Liver (tissue), 3 donors: ENCODE measurements at regions not wholly inside any gene's neighbourhood (a gene's known extent, or its start where the extent isn't known, plus 50 kb on each side); places are given as distances from the start of the nearest gene placed in this dataset.

Source experiments
- GABPA ChIP-seq, 2 donors: IDR thresholded peaks in 1 of 2; conservative IDR thresholded peaks in 1 of 2; 2 replicates each; pipeline ENCODE4 v1.6.1; 2016; ENCODE audit warnings: antibody characterized with exemption in 2 of 2, mild to moderate bottlenecking in 1 of 2, moderate library complexity in 1 of 2
- JUND ChIP-seq, 2 donors: IDR thresholded peaks; 2 replicates each; pipeline ENCODE4 v1.6.1; 2016; ENCODE audit warnings: antibody characterized with exemption in 2 of 2
- RAD21 ChIP-seq, 2 donors: IDR thresholded peaks; 2 replicates each; pipeline ENCODE4 v1.6.1; 2016; ENCODE audit warnings: antibody characterized with exemption in 2 of 2, mild to moderate bottlenecking in 2 of 2
- RXRA ChIP-seq, 2 donors: IDR thresholded peaks; 2 replicates each; pipeline ENCODE4 v1.6.1; 2017 to 2018; ENCODE audit warnings: antibody characterized with exemption in 2 of 2, mild to moderate bottlenecking in 1 of 2
- SP1 ChIP-seq: IDR thresholded peaks from 2 replicates; pipeline ENCODE4 v1.6.1; 2018; ENCODE audit warnings: antibody characterized with exemption, mild to moderate bottlenecking
- TAF1 ChIP-seq: conservative IDR thresholded peaks from 2 replicates; pipeline ENCODE4 v1.6.1; 2016; ENCODE audit warnings: antibody characterized with exemption, mild to moderate bottlenecking
- YY1 ChIP-seq: IDR thresholded peaks from 2 replicates; pipeline ENCODE4 v1.6.1; 2016; ENCODE audit warnings: antibody characterized with exemption, mild to moderate bottlenecking
- TF ChIP-seq, protein P1 (sequence below): IDR thresholded peaks from 2 replicates; pipeline ENCODE4 v1.6.1; 2016; ENCODE audit warnings: antibody characterized with exemption
- TF ChIP-seq, protein P2 (sequence below): fragments of 150-350 bp; IDR thresholded peaks from 2 replicates; pipeline ENCODE4 v1.5.1; 2017; ENCODE audit warnings: improper control_type of control experiment, low read depth, low read length; ENCODE audit not compliant: missing input control
- TF ChIP-seq, protein P3 (sequence below): IDR thresholded peaks from 2 replicates; pipeline ENCODE4 v1.6.1; 2016; ENCODE audit warnings: antibody characterized with exemption
- TF ChIP-seq, protein P4 (sequence below): IDR thresholded peaks from 2 replicates; pipeline ENCODE4 v1.6.1; 2016; ENCODE audit warnings: antibody characterized with exemption, mild to moderate bottlenecking
- TF ChIP-seq, protein P5 (sequence below): IDR thresholded peaks from 2 replicates; pipeline ENCODE4 v1.6.1; 2016; ENCODE audit warnings: antibody characterized with exemption
- donor health status: healthy.
- donor health status: healthy.

DNA sequence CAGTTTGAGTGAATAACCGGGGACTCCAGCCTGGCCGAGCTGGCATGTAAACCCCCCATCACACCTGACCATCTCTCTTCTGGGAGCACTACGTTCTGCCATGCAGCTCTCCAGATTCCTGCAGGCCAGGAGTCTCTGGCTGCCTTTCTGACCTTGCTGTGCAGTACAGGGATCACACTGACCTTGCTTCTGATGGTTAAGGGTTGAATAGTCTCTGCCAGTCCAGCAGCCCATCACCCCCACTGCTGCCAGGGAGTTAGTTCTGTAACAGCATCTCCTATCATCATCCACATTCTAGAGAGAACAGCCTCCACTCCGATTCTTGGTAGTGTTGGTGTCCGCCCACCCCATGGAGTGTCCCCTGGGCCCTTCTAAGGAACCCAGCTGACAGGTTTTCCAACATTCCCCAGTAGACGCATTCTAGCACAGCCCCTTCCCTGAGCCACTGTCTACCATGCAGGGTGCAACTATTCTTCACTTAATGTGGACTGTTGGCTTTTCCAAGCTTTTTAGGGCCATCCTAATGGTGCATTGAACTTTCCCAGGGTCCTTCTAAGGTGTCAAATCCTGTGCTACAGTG, 109.8 kb downstream of the RIPK4 start:
- TF ChIP-seq, protein P1, sequence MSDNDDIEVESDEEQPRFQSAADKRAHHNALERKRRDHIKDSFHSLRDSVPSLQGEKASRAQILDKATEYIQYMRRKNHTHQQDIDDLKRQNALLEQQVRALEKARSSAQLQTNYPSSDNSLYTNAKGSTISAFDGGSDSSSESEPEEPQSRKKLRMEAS: no peak
- TF ChIP-seq, protein P2, sequence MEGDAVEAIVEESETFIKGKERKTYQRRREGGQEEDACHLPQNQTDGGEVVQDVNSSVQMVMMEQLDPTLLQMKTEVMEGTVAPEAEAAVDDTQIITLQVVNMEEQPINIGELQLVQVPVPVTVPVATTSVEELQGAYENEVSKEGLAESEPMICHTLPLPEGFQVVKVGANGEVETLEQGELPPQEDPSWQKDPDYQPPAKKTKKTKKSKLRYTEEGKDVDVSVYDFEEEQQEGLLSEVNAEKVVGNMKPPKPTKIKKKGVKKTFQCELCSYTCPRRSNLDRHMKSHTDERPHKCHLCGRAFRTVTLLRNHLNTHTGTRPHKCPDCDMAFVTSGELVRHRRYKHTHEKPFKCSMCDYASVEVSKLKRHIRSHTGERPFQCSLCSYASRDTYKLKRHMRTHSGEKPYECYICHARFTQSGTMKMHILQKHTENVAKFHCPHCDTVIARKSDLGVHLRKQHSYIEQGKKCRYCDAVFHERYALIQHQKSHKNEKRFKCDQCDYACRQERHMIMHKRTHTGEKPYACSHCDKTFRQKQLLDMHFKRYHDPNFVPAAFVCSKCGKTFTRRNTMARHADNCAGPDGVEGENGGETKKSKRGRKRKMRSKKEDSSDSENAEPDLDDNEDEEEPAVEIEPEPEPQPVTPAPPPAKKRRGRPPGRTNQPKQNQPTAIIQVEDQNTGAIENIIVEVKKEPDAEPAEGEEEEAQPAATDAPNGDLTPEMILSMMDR: no peak
- TF ChIP-seq TAF1 (no peak), SP1 (no peak), GABPA (IDR thresholded peaks at IDR 0.05 in 1 of 2, conservative IDR thresholded peaks at IDR 0.05 in 1 of 2) (no peak), RAD21 (IDR thresholded peaks at IDR 0.05) (no peak), JUND (IDR thresholded peaks at IDR 0.05) (no peak), YY1 (no peak), RXRA (IDR thresholded peaks at IDR 0.05) (no peak)
- TF ChIP-seq, protein P3, sequence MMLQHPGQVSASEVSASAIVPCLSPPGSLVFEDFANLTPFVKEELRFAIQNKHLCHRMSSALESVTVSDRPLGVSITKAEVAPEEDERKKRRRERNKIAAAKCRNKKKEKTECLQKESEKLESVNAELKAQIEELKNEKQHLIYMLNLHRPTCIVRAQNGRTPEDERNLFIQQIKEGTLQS: no peak
- TF ChIP-seq, protein P4, sequence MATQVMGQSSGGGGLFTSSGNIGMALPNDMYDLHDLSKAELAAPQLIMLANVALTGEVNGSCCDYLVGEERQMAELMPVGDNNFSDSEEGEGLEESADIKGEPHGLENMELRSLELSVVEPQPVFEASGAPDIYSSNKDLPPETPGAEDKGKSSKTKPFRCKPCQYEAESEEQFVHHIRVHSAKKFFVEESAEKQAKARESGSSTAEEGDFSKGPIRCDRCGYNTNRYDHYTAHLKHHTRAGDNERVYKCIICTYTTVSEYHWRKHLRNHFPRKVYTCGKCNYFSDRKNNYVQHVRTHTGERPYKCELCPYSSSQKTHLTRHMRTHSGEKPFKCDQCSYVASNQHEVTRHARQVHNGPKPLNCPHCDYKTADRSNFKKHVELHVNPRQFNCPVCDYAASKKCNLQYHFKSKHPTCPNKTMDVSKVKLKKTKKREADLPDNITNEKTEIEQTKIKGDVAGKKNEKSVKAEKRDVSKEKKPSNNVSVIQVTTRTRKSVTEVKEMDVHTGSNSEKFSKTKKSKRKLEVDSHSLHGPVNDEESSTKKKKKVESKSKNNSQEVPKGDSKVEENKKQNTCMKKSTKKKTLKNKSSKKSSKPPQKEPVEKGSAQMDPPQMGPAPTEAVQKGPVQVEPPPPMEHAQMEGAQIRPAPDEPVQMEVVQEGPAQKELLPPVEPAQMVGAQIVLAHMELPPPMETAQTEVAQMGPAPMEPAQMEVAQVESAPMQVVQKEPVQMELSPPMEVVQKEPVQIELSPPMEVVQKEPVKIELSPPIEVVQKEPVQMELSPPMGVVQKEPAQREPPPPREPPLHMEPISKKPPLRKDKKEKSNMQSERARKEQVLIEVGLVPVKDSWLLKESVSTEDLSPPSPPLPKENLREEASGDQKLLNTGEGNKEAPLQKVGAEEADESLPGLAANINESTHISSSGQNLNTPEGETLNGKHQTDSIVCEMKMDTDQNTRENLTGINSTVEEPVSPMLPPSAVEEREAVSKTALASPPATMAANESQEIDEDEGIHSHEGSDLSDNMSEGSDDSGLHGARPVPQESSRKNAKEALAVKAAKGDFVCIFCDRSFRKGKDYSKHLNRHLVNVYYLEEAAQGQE: no peak
- TF ChIP-seq, protein P5, sequence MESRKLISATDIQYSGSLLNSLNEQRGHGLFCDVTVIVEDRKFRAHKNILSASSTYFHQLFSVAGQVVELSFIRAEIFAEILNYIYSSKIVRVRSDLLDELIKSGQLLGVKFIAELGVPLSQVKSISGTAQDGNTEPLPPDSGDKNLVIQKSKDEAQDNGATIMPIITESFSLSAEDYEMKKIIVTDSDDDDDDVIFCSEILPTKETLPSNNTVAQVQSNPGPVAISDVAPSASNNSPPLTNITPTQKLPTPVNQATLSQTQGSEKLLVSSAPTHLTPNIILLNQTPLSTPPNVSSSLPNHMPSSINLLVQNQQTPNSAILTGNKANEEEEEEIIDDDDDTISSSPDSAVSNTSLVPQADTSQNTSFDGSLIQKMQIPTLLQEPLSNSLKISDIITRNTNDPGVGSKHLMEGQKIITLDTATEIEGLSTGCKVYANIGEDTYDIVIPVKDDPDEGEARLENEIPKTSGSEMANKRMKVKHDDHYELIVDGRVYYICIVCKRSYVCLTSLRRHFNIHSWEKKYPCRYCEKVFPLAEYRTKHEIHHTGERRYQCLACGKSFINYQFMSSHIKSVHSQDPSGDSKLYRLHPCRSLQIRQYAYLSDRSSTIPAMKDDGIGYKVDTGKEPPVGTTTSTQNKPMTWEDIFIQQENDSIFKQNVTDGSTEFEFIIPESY: no peak
